ENCODE measurements at regions not wholly inside any gene's neighbourhood (a gene's known extent, or its start where the extent isn't known, plus 50 kb on each side); places are given as distances from the start of the nearest gene placed in this dataset.
A peak's percentile ranks its signal among the peaks of the same experiment; 100 is the strongest.
"Not testable (repeated sequence)": the region's sequence is repeated elsewhere in the genome, so short reads cannot be mapped to it uniquely, and the experiment has no call there.

GRCh38 chr7:26424319-26424718 lies 132.7 kb downstream of the SNX10 start:
- DNase-seq: not testable (repeated sequence)

DNA sequence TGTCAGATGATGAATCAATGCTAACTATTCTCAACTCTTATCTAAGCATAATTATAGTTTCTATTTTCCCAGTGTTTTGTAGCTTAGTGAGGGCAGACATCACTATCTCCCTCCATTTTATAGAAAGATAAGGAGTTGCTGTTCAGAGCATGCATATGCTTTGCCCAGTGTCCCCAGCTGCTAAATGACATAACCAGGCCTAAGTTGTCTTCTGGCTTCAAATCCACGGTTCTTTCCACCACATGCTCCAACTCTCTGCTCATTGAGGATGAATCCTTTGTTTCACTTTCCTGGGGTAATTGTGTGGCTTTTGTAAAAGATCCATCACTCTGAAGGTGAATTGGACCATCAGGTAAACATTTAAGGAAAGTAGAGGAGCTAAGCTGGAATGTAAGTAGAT lies 134.0 kb downstream of the SNX10 start:
- DNase-seq: no peak

DNA sequence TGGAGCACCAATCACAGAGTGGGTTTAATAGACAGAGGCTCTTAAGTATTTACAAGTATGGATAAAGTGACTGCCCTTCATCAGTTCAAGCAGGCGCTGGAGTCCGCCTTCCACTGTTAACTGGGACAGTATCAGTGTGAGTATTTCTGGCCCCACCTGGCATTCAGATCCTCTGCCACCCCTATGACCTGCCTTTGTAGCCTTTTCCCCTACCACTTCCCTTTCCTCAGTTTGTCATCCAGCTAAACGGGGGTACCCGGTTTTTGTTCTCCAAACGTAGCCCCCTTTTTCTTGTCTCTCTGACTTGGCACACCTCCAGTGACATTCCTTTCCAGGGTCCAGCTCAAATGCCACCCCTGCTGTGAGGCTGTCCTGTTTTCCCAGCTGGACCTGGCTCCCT lies 134.4 kb downstream of the SNX10 start:
- DNase-seq: no peak

DNA sequence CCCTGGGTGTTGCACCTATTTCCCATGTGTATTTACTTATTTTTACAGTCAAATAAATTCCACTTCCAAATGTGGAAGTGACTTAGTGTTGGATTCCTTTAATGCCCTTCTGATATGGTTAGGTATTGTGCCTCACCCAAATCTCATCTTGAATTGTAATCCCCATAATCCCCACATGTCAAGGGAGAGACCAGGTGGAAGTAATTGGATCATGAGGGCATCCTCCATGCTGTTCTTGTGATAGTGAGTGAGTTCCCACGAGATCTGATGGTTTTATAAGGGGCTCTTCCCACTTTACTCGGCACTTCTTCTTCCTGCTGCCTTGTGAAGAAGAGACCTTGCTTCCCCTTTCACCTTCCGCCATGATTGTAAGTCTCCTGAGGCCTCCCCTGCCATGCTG lies 136.9 kb downstream of the SNX10 start:
- DNase-seq: no peak

DNA sequence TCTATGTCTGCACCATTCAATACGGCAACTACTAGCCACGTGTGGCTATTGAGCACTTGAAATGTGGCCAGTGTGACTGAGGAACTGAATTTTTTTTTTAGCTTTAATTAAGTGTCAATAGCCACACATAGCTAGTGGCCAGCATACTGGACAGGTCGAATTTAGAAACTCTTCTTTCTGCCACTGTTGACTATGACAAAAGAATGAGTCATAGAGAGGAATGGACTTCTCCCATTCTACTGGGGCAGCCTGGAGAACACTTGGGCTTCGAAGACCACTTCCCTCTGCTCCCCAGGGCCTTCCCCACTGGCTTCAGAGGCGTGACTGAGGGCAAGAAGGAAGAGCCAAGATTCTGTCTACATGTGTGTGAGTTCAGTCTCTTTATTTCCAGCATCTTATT lies 137.5 kb downstream of the SNX10 start:
- DNase-seq: peak; percentile 1 to 8

DNA sequence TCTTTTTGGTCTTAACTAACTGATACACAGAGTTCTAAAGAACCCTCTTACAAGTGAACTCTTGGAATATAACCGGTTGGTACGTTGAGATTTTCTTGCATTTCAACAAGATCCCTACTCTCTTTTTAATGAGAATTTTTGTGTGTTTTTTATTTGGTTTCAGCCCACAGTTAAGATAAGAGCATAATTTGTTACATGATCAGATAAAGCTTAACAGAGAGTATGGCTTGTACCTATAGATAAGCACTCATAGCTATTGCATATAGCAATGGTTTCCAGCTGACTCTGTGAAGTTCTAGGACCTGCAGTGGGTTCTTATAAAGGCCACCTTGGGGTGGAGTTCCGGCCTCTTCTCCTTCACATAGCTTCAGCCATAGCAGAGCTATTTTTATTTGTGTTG lies 143.3 kb downstream of the SNX10 start:
- DNase-seq: no peak

DNA sequence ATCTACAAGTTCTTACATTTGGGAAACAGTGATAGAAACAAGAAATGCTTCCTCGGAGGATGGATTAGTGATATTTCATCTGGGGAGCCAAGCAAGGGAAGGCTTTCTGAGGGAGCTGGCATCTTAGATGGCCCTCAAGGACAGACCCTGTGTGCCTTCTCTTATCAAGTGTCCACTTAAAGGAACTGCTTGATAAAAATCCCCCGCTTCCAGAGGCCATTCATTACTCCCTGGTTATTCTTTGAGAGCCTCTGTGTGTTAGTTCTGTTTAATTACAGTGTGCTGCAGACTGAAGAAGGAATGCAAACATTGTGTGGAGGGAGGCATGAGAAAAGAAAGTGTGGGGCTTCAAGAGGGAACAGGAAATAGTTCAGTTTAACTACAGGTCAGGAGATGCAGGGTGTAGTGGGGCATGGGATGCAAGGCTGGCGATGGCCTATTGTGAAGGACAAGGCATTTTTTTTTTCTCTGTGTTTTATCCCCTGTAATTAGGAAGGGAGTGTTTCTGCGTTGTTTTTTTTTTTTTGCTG lies 145.4 kb downstream of the SNX10 start:
- no peak for DNase-seq

DNA sequence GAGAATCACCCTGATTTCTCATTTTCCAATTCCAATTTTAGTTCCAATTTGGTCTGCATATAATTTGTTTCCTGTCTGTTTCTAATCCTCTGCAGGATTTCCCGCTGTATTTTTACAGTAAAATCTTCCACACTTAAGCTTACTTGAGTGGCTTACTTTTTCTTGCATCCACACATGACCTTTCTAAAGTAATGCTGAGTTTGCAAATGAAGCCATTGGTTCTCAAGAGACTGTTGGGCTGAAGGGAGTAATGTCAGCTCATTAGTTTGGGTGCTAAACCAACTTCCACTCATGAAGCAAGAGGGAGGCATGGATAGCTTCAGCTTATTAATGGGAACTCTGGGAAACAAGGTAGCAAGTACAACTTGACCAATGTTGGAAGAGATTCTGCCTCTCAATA lies 146.4 kb downstream of the SNX10 start:
- no peak for DNase-seq

- no peak for DNase-seq
These were observed 148.0 kb downstream of the SNX10 start for GRCh38 chr7:26439521-26440232.

DNA sequence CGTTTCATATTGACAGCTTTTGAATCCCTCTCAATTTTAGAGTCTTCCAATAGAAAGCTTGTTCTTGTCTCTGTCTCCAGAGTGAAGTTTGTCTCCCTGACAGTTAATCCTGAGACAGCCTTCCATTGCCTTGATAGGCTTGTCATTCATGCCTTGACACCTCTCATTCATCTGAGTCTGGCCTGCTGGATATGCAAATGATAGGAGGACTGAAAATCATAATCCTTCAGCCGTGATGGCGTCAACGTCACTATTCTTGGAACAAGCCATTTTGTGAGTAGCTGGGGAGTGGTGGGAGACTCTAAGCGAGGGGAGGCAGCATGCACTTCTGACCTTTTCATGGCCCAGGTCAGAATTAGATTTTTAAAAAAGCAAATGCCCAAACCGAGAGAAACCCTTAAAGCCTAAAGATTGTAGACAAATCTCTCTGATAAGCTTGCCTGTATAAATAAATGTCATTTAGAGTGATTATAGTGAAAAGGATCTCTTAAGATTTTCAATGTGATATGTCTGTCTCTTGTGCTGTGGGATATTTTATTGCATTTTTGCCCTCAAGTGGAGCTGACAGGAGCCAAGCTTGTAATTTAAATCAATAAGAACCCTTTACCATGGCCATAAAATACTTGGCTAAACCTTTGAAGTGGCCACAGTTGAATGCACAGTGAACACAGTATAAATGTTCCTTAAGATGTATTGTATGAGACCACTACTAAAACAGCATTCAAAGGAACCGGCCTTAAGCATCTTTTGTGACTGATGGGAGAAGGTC lies 148.8 kb downstream of the SNX10 start:
- no peak for DNase-seq

DNA sequence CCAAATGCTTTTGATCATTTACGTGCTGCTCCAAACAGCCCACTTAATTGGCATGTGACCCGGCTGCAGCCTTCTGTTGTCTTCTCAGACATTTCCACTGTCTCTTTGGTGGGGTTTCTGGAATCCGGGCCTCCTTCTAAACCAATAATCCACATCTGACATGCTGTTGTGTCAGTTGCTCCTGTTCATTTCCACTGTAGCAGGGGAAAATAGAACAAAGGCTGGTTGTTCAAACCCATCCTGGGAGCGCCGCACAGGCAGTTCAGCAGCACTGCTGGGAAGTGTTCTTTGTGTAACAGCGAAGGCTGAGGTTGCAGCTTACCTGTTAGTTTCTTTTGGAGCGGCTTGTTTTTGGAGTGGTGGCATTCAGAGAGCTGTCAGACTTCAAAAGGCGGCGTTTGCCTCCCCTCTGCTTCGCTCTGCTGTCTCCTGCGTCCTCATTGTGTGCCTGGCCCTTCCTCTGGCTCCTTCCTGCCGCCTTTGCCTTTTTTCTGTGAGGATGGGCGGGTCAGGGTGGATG lies 149.4 kb downstream of the SNX10 start:
- DNase-seq: no peak

DNA sequence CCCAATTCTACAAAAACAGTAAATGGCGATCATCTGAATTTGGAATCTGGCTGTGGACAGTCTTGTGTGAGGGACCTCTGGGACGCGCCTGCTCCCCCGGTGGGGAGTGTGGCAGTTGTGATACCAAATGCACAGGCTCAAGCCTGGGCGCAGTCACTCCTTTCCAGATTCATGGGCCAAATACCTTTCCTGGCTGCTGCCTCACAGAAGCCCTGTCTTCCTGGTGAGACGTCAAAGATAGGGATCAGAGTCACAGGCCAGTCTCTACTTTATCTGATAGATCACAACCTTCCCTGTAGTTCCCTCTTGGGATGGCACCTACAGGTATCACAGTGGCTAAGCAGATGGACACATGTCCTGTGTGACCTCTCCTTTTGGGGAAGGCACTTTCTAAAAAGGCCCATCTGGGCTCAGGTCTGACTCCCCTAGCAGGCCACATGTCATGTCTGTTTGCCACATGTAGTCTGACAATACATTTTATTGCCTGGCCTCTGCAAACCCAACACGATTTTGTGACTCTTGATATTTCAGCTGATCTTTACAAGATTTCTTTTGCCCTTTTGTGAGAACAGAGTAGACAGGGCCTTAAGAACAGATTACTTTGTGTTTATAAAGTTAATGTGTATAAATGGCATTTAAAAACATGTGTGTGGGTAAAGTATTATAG lies 150.1 kb downstream of the SNX10 start:
- DNase-seq: no peak

- no peak for DNase-seq
These were observed 151.3 kb downstream of the SNX10 start for GRCh38 chr7:26443006-26443405.

DNA sequence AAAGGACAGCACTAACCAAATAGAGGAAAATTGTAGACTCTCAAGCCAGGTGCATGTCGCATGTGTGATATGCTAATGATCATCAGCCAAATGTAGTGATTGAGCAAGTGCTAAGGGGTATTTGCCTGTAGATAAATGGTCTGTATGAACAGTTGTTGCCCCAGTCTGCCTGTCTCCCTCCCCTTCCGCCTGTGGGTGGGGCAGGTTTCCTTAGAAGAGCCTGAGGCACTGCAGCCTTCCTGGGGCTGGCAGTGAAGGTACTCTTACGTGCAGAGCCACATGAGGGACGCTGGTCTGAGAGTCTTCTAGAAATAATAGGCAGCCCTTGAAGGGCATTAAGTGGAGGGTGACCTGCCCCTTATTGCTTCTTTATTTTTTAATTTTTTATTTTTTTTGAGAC lies 152.1 kb downstream of the SNX10 start:
- no peak for DNase-seq

GRCh38 chr7:26444555-26444954 lies 152.9 kb downstream of the SNX10 start:
- no peak for DNase-seq

DNA sequence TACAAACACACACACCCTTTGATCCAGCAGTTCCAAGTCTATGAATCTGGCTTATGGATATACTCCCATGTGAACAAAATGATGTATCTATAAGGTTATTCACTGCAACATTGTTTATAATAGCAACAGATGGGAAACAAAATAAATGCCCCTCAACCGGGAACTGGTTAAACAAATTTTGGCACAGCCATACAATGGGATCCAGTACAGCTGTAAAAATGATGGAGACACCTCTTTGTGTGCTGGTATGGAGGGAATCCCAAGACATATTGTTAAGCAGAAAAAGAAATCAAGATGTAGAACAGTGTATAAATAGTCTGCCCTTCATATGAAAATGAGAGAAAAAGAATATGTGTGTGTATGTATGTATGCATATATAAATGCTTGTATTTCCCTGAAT lies 155.5 kb downstream of the SNX10 start:
- DNase-seq: no peak

DNA sequence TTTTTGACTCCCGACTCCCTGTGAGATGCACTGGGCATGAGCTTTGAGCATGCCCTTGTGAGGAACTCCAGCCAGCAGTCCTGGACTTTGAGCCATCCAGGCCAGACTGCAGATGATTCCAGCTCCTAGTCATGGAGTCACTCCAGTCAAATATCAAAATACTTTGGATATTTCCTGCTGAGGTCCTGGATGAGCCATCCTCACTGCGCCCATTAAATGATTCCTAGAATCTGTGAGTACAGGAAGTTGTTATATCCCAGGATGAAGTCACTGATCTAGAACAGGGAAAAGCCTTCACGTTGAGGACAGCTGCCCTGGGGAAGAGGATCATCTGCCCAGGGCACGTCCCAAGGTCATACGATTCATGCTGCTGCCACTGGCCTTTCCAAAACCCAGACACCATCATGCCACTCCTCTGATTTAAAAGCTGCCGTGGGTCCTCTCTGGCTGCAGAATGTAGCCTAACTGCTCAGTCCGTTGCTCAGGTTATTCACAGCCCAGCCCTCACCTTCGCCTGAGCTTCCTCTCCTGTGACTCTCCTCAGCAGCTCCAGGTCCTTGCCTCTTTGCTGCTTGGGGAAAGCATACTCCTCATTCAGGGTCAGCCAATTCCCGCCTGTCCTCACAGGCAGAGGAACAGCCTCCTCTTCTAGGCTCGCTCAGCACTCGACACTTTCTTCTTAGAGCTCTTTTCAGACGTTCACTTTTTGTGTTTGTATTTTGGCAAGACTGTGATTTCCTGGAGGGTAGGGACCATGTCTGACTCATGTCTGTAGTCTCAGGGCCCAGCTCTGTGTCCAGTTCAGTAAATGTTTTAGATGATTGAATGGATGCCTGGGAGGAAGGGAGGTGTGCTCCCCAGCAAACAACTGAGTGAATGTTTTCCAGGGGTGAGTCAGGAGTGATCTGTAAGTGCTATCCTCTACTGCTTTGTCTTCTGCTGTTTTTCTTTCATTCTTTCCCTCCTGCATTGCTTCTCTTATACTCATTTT lies 157.8 kb downstream of the SNX10 start:
- DNase-seq: no peak

DNA sequence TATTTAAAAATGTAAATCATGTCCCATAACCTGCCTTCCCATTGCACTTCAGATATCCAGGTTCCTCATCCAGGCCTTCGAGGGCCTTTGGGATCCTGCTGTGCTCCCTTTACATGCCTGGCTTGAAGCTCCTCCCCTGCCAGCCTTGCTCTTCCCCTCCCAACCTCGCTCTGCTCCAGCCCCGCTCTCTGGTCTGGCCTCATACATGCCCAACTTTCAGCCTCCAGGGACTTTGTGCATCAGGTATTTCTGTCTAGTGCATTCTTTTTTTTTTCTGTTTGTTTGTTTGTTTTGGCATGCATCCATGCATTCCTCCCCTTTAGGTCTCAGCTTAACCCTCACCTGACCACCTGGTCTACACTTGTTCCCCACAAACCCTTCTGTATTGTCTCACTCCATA lies 160.3 kb downstream of the SNX10 start:
- no peak for DNase-seq

GRCh38 chr7:26454180-26454579 lies 162.5 kb downstream of the SNX10 start:
- DNase-seq: no peak

- no peak for DNase-seq
These were observed 166.2 kb downstream of the SNX10 start for GRCh38 chr7:26457696-26458327.

DNA sequence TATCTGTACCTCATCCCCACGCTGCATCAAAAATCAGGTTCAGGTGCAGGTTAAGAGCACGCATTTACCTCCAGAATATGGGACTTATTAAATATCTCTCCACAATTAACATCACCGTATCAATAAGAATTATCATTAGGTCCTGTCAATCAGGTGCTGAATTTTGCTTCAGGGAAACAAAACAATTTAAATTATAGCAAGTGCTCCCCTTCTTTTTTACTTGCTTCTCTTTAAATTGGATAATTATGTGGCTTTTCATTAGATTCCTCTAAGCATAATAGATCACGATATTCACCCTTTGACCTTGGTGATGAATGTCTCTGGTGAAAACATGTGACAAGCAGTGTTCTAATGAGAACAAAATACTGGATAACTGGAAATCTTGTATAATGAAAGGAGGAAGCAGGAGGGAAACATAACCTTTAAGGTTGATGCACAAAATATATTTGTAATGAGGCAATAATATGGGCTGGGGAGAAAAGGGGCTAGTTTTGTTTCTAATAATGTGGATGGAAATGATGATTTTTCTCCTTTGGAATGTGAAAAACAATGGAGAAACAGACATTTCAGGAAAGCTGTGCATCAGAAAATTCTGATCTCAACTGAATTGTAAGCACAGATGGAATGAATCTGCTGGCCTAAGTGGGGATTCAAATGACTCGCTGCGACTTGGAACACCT lies 166.9 kb downstream of the SNX10 start:
- DNase-seq: no peak

Measured in inflammatory macrophage treated with lipopolysaccharide for 1 hour (primary cell).